Jurkat, Clone E6-1 (cell line): ENCODE measurements at regions not wholly inside any gene's neighbourhood (a gene's known extent, or its start where the extent isn't known, plus 50 kb on each side); places are given as distances from the start of the nearest gene placed in this dataset.

ENCODE experiments used
- DNase-seq: peaks from one replicate; pipeline ENCODE4 v3.0.0-alpha.2; 2011; ENCODE audit warnings: low read depth, low spot score
- H3K4me3 ChIP-seq: 2 replicates; pipeline ENCODE4 v1.5.1; 2011; ENCODE audit warnings: mild to moderate bottlenecking, low read length, control low read depth, moderate library complexity

DNA sequence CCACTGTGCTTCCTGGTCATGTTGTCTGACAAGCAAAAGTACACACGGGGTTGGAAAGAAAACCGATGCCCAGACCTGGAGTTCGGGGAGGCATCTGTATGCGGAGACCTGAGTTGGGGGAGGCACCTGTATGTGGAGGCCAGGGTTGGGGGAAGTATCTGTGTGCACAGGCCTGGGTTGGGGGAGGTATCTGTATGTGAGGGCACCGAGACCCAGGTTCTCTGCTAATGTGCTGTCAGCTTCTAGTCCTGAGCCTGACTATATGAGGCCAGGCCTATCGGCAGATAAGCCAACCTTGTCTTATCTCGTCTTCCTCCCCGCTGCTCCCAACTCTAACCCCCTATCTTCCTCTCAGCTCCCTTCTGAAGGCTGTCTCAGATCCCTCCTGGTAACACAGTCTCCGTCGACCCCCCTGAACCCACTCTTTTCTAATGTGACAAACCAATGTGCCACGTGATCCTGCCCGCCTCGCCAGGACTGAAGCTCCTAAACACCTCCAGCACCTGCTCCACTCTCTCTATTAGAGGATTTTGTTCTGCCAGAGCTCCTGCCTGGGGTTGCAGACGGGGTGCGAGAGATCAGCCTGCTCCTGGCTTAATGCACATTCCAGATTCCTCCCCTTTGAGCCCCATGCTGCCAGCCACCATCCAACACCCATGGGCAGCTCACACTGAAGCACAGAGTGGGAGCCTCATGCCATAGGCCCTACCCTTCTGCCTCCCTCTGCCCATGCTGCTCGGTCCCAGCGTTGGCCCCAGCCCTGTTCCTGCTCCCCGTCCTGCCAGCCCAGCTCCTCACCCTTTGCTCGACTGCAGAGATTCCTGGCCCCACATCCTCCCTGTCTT is 188.4 kb downstream of the SH3BP4 start:
- no peak for DNase-seq
- no peak overlapping the region for H3K4me3 ChIP-seq

DNA sequence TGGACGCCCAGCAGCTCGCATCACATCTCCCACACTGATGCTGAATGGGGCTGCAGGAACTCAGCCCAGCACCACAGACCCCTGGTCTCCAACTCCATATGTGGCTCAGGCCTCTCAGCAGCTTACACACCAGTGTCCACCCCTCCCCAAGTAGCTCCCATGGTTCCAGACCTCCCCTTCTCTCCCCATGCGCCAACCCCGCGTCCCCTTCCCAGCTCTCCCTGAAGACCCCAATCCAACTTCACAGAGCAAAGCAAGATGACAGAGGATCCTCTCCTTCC is 188.9 kb downstream of the SH3BP4 start:
- DNase-seq, result no peak
- H3K4me3 ChIP-seq, result no peak overlapping the region

DNA sequence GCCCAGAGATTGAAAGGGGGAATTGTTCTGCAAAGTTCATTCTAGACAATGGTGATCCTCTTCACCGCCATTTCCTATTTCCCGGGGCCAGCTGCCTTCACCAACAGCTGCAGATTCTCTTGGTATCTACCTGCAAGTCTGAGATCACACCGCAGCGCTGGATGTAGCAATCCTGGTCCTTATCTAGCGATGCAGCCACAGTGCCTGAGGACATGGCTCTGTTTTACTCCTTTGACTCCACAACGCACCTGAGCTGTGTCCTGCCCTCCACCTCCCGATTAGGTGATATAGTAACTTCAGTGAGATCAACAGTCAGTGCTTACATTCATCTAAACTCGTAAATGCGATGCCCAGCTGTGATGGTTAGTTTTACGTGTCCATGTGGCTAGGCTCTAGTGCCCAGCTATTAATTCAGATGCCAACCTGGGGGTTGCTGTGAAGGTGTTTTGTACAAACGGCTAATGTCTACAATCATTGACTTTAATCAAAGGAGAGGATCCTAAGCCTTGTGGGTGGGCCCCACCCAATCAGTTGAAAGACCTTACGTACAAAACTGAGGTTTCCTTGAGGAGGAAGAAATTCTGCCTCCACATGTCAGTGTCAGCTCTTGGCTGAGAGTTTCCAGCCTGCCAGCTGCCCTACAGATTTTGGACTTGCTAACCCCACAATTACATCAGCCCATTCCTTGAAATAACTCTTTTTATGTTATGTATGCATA is 189.8 kb downstream of the SH3BP4 start:
- H3K4me3 ChIP-seq, result no peak overlapping the region
- DNase-seq, result no peak

DNA sequence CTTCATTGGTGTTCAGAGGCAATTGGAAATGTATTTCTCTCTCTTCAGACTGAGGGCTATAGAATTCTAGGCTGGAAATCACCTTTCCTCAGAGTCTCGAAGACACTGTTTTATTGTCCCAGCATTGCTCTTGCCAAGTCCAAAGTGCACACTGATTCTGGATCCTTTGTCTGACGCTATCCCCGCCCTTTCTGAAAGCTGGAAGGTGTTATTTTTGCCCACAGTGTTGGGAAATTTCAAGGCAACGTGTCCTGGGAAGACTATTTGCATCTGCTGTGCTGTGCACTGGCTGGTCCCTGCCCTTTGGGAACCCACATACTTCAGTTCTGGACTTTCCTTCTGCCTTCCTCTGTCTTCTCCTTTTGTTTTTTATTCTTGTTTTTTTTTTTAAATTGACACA is 190.8 kb downstream of the SH3BP4 start:
- H3K4me3 ChIP-seq, result no peak overlapping the region
- no peak for DNase-seq

DNA sequence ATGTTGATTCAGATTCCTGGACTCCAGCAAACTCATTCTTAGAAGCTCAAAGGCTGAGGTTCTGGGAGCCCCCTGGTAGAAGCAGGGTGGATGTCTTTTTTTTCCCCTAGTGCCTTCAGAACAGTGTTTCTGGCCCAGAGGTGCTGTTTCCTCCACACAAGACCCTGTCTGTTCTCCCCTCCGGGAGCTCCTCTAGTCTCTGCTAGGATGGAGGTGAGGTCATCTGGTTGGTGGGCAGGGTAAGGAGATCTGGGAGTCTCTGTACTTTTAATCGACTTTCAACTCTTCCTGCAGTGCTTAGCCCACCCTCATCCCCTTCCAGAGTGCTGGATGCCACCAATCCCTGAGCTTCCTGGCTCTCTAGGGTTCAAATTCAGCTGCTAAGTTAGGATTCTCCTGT is 192.0 kb downstream of the SH3BP4 start:
- DNase-seq, result no peak
- H3K4me3 ChIP-seq, result no peak overlapping the region

DNA sequence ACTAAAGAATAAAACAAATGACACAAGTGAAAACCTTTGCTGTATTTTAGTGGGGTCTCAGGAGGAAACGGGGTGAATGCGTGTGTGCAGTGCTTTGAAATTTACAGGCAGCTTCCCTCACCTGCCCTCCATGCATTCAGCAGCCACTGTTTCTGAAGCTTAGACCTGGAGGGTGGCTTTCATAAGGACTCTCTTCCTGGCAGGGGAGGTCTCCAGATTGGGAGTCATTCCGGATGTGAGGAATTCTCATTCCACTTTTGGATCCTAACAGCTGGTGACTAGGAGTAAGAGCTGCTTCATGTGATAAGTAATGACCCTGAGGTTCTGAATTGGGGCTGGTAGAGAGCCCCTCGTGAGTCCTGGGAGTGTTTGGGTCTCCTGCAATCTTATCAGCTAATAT is 192.5 kb downstream of the SH3BP4 start:
- no peak for DNase-seq
- no peak overlapping the region for H3K4me3 ChIP-seq

DNA sequence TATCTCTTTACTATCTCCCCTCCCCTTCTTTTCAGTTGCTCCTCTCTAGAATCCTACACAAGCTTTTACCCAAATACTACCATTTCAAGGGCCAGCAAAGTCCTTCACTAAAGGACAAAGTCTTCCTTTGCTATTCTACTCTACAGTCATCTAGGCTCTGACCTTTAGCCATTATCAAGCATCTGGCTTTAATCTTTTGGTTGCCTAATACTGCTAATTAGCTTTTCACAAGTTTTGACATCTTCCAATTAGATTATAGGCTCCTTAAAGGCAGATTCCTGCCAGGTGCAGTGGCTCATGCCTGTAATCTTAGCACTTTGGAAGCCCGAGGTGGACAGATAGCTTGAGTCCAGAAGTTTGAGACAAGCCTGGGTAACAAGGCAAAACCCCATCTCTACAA is 194.4 kb downstream of the SH3BP4 start:
- no peak overlapping the region for H3K4me3 ChIP-seq
- DNase-seq, result no peak

DNA sequence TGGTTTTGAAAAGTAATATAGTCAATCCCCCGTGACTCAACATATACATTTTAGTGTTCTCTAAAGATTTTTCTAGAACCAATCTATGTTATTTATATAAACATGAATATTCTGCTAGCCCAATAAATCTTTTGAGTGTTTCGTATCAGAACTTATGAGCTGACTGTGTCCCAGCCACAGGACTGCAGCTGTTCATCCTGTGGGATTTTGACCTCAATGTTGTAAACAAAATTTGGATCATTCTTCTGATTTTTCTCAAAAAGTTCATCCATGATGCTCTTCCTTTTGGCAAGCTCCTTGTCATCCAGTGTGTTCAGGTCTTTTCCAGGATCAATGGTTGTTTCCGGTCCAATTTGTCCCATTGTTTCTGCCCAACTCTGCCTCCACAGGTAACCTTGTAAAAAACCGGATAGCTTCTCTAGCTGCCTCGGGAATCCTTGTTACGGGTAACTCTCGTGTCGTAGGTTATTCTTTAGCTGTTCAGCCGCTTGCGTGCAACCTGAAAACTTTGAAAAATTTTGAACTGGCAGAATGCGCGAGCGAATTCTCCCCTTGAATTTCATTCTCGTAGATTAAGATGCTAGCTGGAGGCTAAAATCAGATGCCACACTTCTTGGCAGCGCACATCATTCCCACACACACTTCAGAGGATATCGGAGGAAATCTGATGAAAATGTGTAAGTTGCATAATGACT is 195.2 kb downstream of the SH3BP4 start:
- DNase-seq, result no peak
- no peak overlapping the region for H3K4me3 ChIP-seq

DNA sequence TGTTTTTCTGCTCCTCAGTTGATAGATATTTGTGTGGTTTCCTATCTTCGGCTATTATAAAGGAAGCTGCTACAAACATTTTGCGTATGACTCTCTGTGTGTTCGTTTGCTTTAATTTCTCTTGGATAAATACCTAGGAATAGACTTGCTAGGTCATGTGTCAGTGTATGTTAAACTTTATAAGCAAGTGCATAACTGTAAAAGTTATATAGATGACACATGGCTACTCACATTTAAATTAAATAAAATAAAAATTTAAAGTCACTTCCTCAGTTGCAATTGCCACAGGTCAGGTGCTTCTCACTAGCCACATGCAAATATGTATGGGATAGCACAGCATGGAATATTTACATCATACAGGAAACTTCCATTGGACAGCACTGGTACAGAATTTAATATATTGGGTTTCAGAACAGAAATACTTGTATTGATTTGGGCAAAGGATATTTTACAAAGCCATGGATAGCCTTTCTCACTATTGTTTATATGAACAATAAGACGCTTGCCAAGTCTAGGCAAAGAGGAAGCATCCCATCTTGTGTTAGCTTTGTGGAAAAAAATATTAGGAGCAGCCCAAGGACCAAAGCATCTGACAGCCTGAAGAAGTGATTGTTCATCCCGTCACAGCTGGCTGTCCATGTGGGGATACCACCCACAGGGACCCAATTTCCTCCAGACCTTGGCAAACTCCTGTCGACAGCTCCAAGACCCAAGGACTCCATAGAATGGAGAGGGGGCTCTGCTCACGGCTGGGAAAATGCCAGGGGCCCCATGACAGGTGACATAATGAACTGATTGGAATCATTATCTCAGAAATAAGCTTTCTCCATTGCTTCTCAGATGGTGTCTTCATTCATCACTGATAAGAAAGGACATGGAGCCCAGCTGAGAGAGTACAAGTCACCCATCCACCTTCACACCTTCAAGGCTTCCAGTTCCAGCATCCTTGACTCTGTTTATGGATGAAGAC is 196.7 kb downstream of the SH3BP4 start:
- no peak overlapping the region for H3K4me3 ChIP-seq

DNA sequence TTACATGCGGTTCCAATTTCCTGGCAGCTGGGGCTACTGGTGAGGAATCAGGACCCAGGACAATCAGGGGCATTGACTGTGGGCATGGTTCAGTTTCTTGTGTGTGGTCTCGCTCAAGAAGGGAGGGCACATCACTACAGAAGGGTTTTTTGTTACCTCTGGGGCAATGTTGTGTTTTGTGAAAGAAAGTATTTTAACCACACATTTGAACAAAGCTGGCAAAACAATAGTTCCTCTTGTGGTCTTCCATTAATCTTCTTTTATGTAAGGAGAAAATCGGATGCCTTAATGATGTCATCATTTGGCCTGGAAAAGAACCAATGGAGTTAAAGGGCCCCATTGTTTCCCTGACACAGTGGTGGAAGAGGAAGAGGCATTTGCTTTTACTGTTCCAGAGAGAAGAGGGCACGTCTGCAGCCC is 197.4 kb downstream of the SH3BP4 start:
- no peak for DNase-seq
- no peak overlapping the region for H3K4me3 ChIP-seq

More for the DNA sequence above, 196.7 kb downstream of the SH3BP4 start:
- no peak for DNase-seq

DNA sequence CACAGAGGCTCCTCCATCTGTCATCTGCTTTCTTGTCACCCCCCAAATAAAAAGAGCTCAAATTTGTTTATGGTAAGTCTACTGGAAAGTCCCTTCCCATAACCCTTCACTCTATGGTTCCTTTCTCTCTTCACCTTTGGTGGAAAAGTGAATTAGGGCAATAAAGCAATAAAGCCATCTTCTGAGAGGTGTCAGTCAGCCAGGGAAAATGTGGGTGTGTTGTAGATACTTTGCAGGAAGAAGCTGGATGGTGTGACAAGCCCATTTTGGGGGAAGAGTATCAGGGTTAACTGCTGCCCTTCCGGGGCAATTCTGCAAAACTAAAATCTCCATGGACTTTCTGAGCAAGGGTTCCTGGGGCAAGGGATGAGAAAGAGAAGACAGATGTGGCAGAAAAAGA is 197.9 kb downstream of the SH3BP4 start:
- H3K4me3 ChIP-seq, result no peak overlapping the region
- DNase-seq, result no peak

DNA sequence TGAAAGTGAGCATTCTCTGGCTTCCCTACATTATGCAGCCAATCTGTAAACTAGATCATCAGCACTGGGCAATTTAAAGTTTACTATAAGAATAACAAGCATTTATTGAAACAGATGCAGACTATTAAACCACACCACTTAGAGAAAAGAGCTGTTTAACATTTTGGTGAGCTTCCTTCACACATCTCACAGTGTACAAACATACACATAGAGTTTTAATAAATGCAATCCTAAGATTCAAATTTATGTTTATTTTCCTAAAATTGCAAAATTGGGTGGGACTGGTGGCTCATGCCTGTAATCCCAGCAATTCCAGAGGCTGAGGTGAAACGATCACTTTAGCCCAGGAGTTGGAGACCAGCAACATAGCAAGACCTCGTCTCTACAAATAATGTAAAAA is 199.3 kb downstream of the SH3BP4 start:
- H3K4me3 ChIP-seq, result no peak overlapping the region
- no peak for DNase-seq

DNA sequence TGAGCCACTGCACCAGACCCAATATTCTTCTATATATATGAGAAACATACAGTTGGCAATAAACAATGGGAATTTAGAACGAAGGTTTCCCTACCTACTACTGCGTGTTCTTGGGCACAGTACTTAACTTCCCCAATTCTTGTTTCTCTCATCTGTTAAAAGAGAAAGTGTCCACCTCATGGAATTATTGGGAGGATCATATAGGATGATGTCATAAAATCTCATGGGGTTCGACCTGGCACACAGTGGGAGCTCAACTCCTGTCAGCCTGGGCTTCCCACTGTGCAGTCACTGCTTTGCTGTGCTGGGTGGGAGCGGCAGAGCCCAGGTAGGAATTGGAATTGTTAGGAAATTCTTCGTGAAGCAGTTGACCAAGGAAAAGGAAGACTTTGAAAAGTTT is 203.3 kb downstream of the SH3BP4 start:
- no peak for DNase-seq
- H3K4me3 ChIP-seq, result no peak overlapping the region

DNA sequence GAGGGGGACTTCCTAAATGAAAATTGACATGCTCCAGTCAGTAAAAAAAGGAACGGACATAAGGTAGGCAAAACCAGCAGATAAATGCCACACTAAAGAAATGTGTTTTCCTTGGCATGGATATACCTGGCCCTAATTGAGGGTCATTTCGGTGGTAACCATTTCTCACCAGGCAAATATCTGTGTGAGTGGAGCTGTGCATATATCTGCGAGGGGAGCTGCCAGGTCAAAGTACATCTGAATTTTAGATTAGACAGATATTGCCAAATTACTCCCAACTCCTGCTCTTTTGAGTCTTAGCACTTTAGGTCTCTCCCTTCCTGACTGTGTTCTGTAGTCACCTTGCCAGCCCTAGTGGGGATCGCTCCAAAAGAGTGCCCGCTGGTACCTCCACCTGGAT is 204.2 kb downstream of the SH3BP4 start:
- DNase-seq, result no peak
- no peak overlapping the region for H3K4me3 ChIP-seq

DNA sequence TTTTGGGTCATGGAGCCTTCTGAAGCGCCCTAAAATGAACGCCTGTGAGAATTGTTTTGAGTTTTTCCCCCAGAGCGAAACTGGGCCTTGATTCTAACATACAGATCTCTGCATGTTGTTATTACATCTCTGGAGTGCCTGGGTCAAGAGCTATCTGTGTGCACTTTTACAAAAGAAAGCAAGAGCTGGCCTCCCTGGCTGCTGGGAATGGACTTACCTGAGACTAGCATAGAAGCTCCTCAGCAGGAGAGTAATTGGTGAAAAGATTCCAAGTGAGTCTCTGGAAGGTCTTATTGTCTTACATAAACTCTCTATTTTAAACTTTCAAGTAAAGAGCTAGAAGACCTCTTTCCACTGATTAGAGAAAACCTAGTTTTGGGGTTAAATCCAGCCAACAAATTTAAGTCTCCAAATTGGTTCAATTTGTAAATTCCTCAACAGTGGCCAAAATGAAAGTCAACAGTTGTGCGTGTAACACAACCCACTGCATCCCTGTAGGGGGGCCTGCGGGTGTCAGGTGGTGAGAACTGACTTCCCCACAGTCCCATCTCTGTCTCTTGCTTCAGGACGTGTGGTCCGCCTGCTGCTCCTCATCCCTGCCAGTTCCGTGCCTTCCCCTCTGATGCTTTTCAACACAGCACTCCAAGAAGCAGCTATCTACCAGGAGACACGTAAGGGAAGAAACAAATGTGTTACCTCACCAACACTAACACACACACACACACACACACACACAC is 206.1 kb downstream of the SH3BP4 start:
- no peak overlapping the region for H3K4me3 ChIP-seq
- no peak for DNase-seq

DNA sequence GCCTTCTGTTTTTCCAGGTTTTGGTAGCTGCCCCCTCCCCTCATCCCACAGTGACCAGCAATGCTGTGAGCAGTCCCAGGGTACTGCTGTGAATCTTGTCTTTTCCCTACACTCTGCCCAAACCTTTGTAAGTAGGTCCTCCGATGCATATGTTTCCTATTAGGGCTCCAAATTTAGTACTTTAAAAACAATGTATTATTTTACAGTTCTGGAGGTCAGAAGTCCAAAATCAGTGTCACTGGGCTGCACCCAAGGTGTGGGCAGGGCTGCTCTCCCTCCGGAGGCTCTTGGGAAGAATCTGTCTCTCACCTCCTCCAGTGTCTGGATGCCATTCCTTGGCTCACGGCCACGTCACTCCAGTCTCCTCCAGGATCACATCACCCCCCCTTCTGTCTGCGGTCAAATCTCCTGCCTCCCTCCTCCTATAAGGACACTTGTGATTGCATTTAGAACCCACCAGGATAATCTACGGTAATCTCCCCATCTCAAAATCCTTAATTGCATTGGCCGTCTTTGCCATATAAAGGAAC is 208.5 kb downstream of the SH3BP4 start:
- no peak for DNase-seq
- H3K4me3 ChIP-seq, result no peak overlapping the region

DNA sequence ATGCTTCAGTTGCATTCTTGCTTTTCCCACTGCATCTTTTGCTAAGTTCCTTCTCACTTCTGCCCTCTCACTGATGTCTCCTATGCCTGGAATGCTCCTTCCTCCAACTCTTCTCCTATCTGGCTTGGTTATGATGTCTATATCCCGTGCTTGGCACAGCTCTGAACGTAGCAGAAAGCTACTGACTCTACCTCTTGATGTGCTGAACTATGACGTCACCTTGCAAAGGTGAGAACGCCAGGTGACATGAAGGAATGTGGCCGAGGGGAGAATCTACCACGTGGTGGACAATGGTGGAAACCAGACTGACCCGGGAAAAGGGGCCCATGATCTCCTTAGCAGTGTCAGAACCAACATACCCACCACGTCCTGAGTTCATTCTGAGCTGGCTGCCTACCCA is 209.7 kb downstream of the SH3BP4 start:
- no peak overlapping the region for H3K4me3 ChIP-seq
- DNase-seq, result no peak

DNA sequence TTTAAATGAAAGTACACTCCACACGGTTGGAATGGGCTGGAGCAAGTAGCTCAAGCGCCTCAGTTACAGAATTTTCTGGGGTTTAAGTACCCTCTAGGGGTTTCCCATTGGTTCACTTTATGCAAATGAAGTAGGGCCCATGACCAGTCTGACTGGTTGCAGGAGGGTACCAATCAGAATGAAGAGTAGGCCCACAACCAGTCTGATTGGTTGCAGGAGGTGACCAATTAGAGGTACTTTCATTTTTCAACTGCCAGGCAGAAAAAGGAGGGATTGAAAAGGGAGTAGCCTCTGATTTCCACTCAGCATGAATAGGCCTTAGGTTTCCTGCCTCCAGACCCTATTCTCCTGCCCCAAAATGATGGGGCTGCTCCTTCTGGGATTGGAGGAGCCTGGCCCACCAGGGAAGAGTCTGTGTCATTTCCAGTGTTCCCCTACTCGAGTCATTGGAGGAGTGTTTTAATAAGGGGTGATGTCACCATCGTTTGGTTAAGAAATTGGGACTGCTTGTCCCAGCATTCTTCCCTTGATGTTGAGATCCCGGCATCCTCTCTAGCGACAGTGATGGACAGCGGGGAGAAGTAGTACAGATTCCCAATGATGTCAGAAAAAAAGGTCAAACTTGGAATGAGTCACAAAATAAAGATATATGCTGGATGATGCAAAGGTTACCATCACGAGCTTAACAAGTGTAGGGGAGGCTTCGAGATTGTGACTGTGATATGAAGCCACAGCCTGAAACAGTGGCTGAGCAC is 210.4 kb downstream of the SH3BP4 start:
- H3K4me3 ChIP-seq, result no peak overlapping the region
- DNase-seq, result peak; percentile 22
